HG02763 (cell line): ENCODE measurements at regions not wholly inside any gene's neighbourhood (a gene's known extent, or its start where the extent isn't known, plus 50 kb on each side); places are given as distances from the start of the nearest gene placed in this dataset.
"Not testable (repeated sequence)": the region's sequence is repeated elsewhere in the genome, so short reads cannot be mapped to it uniquely, and the experiment has no call there.

Experiments used
- ATAC-seq: cut with Tn5 transposase; IDR thresholded peaks from one replicate; pipeline ENCODE4 v1.9.1; 2021; ENCODE audit warnings: mild to moderate bottlenecking, moderate library complexity; ENCODE audit not compliant: unreplicated experiment

GRCh38 chr10:130345728-130346127 is 209.5 kb downstream of the GLRX3 start:
- ATAC-seq: no peak

DNA sequence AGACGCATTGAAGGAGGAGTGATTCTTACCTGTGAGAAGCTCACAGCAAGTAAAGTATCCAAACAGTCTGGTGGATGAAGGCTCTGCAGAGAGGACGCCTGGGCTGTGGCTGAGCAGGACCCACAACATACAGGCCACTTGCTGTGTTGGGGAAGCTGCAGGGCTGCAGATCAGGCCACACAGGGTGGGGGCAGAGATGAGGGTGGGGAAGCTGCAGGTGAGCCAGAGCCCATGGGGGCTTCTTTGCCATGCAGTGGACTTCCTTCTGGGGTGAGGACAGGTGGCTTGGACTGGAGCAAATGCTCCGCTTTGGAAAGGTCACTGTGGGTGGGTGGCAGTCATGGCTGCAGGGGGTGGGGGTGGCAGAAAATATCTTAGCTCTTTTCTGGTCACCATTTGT is 214.8 kb downstream of the GLRX3 start:
- no peak for ATAC-seq

GRCh38 chr10:130351466-130352290 is 215.5 kb downstream of the GLRX3 start:
- ATAC-seq: no peak

DNA sequence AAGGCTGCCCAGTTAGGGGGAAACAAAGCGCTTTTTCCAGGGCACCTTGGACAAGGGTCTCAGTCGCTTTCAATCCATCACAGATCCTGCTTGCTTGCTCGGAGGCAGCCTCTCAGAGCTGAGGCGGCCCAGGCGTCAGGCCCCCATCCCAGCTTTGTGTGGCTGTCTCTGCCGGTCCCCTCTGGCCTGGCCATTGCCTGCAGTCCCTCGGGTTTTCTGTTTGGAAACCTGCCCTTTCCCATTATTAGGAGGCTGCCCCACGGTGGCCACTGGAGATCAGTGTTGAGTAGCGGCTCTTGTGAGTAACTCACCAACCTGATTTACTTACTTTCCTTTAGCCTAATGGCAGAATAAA is 216.1 kb downstream of the GLRX3 start:
- ATAC-seq: no peak

GRCh38 chr10:130353928-130354572 is 217.9 kb downstream of the GLRX3 start:
- no peak for ATAC-seq

- no peak for ATAC-seq
Observed at GRCh38 chr10:130354573-130354954, 218.4 kb downstream of the GLRX3 start.

DNA sequence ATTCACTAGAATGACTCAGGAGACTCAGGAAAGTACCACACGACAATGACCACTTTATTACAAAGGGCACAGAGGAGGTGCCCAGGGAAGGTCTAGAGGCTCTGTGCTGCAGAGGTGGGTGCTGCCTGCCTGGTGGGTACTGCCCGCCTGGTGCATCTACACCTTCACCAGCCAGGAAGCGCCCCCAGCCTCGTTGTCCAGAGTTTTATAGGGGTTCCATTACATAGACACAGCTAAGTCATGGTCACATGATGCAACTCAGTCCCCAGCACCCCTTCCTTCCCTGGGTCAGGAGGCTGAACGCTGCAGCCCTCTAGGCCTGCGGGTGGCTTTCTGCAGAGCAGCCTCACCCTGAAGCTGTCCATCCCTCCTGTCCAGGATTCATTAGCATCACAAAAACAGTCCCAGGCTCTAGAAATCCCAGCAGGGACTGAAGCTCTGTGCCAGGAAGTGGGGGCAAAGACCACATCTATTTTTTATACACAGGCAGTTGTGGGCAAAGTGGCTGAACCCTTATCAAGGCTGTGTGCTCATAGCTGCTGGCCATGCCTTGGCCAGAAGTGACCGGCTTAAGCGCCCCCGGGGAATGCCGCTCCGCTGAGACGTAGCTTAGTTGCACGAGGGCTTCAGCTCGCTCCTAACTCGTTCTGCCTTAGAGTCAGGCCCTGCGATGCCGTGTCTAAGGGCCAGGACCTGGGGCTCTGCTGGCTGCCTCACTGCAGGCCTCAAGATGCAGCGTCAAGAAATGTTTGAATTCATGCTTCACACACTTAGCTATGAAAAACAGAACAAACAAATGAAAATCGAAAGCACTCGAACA is 219.0 kb downstream of the GLRX3 start:
- no peak for ATAC-seq

DNA sequence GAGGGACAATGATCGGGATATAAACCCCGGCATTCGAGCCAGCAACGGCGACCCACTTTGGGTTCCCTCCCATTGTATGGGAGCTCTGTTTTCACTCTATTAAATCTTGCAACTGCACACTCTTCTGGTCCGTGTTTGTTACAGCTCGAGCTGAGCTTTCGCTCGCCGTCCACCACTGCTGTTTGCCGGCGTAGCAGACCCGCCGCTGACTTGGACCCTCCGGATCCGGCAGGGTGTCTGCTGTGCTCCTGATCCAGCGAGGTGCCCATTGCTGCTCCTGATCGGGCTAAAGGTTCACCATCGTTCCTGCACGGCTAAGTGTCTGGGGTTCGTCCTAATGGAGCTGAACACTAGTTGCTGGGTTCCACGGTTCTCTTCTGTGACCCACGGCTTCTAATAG is 220.2 kb downstream of the GLRX3 start:
- not testable (repeated sequence) for ATAC-seq

- no peak for ATAC-seq
Observed at GRCh38 chr10:130357226-130357625, 221.0 kb downstream of the GLRX3 start.

- ATAC-seq: no peak
Observed at GRCh38 chr10:130357951-130358350, 221.8 kb downstream of the GLRX3 start.

DNA sequence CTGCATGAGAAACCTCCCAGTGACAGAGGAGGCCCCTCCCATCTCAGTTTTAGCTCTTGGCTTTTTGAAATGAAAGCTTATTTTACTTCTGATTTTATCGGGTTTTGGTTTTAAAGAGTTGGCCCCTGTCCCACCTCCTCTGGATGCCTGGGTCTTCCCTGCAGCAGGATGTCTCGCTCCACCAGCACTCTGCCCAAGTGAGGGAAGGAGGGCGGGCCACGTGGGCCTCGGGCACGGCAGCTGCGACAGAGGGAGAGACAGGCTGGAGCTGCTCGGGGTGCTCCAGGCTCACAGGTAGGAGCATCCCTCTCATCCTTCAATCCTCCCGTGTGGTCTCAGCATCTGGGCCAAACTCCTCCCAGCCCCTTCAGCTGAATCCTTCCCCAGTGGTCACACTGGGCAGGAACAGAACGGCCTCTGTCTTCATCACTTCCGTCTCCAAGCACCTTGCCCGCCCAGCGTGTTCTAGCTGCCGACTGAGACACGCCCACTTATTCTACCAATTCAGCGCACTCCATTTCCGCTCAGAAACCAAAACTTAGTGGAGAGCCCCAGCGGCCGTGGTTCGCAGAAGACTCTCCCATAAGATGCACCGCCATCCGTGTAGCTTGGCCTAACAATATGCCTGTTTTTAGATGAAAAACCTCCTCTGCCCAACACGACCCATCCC is 222.9 kb downstream of the GLRX3 start:
- ATAC-seq: no peak

- ATAC-seq: no peak
Observed at GRCh38 chr10:130359711-130360110, 223.5 kb downstream of the GLRX3 start.

- no peak for ATAC-seq
Observed at GRCh38 chr10:130360826-130361311, 224.7 kb downstream of the GLRX3 start.

DNA sequence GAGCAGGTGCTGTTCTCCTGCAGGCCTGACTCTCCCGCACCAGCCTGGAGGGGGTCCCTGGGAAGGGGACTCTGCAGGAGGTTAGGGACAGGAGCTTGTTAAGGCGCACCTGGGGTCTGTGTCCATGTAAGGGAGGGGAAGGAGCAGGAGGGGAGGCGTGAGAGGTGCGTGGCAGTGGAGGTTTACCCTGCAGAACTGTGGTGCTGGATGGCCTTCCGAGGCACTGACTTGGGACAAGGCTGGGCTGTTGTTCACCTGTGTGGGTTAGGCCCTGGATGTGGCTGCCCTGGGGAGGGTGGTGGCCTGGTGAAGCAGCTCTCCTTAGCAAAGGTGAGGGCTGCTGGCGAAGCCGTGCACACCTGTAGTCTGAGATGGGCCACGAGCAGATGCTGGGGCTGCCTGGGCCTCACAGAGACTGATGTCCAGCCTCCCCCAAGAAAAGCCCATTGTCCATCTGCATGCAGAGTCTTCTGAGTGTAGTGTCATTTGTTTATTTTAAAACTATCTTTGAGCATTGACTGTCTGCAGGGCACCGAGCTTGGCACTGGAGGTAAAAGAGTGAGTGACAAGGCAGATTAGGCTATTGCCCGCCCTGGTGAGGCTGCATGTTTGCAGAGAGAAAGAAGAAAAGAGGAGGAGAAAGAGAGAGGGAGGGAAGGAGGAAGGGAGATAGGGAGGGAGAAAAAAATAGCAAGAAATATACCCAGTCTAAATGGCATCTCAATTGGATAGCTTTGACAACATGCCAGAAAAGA is 225.3 kb downstream of the GLRX3 start:
- ATAC-seq: no peak

DNA sequence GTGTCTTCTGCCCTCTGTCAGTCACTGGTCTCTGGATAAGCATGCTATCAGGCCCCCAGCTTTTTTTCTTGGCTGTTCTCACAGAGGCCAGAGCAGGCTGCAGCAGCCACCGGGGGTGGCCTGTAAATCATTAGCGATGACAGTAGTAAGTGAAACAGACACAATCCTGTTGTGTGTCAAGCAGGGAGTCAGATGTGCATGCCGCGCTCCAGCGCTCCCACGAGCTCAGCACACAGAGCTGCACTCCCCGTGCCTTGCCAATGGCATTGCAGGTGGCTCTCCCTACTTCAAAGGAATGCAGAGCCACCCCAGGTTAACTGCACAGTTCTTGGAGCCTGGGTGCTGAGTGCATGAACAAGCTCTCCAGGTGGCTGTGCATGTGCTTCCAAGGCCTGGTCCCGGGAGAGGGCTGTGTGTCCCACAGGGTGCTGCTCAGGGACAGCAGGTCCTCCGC is 226.1 kb downstream of the GLRX3 start:
- no peak for ATAC-seq

DNA sequence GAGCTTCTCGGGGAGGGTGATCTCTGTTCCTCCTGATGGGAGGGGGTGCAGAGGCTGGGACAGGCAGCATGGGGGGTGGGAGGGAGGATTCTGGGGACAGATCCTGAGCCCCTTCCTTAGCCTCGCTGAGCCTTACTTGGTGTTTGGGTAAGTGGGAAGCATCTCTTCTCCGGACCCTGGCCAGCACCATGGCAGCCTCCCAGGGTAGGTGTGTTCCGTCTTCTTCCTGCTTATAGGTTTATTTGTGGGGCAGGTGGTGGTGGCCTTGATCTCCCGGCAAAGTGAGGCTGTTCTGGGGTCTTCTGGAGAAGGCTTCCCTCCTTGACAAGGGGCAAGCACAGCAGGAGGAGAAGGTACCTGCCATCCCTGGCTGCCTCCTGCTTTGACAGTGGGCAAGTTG is 226.9 kb downstream of the GLRX3 start:
- no peak for ATAC-seq

- ATAC-seq: no peak
Observed at GRCh38 chr10:130363899-130364445, 227.8 kb downstream of the GLRX3 start.

DNA sequence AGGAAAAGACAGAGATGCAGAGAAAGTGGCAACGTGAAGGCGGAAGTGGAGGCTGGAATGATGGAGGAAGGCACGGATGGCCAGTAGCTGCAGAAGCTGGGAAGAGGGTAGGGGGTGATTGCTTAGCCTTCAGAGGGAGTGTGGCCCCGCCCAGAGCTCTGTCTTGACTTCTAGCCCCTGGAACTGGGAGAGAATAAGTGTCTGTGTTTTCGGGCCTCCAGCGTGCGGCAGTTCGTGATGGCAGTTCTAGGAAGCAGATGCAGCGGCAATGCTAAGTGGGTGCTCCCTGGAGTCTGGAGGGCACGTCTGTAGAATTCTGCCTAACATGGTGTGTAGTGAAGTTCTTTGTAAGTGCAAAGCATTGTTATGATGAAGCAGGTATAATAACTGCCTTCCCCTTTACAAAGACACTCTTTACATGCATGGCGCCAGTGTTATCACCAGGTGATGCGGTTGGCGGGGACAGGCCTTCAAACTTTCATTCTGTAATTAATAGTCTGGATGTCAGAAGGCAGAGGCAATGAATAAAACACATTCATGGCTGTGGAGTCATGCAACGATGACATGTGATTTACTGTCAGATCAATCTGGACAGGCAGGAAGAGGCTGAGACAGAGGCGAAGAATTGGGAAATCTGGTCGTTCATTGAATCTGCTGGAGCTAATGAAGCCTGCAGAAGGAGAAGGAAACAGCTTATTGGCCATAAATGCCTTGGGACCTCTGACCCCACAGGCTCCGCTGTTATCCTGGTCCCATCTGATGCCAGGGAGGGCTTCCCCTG is 228.6 kb downstream of the GLRX3 start:
- no peak for ATAC-seq
